ENCODE measurements at regions not wholly inside any gene's neighbourhood (a gene's known extent, or its start where the extent isn't known, plus 50 kb on each side); places are given as distances from the start of the nearest gene placed in this dataset.

DNA sequence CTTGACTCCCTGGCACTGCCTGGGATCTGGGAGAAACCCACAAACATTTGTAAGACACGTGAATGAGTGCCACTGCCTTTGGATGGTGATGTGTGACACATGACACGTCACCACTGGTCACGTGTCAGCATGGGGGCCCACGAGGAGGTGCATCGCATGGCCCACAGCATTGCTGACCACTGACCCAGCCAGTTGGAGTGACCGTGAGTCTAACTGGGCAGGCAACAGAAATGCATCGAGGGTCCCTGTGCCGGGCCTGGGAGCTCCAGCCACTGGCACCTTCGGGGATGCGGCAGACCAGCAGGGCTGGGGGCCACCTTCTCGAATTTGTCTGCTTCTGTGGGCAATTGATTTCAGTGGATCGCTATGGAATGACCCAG is 121.9 kb upstream of the HDAC4 start:
- TF ChIP-seq, protein P1, sequence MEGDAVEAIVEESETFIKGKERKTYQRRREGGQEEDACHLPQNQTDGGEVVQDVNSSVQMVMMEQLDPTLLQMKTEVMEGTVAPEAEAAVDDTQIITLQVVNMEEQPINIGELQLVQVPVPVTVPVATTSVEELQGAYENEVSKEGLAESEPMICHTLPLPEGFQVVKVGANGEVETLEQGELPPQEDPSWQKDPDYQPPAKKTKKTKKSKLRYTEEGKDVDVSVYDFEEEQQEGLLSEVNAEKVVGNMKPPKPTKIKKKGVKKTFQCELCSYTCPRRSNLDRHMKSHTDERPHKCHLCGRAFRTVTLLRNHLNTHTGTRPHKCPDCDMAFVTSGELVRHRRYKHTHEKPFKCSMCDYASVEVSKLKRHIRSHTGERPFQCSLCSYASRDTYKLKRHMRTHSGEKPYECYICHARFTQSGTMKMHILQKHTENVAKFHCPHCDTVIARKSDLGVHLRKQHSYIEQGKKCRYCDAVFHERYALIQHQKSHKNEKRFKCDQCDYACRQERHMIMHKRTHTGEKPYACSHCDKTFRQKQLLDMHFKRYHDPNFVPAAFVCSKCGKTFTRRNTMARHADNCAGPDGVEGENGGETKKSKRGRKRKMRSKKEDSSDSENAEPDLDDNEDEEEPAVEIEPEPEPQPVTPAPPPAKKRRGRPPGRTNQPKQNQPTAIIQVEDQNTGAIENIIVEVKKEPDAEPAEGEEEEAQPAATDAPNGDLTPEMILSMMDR (IDR thresholded peaks at IDR 0.05; ENCODE audit: insufficient read depth, low read depth, low read length): no peak
- no peak overlapping the region for H3K4me3 ChIP-seq (ENCODE audit: low read depth, low read length)
- DNase-seq (ENCODE audit: low read depth): no peak

DNA sequence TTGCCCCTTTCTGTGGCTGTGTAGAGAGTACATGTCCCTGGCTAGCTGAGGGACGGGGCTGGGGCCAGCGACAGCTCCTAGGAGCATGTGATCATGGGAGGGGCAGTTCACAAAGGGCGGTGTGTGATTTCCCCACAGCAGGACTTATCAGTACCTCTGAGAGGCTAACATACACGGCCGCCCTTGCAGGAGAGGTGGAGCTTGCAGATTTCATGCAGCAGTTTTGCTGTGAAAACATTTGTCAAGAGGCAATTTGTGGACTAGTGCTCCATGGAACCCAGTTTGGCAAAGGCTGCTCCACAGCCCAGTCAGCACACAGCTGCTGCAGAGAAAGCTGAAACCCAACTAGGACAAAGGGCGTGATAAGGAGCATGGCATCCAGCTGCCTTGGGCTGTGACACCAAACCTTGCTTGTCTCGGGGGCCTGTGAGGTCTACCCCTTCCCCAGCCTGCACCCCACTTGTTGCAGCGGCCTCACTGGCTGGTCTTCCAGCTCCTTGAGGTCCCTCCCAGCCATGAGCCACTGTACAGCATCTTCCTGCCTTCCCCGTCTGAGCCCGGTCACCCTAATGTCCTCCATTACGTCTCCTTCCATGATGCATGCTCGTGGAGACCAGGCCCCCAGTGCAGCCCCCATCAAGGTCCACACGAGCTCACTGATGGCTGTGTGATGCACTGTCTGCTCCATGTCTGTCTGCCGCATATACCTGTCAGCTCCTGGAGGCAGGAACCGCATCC is 121.4 kb upstream of the HDAC4 start:
- no peak overlapping the region for H3K4me3 ChIP-seq (ENCODE audit: low read depth, low read length)
- DNase-seq (ENCODE audit: low read depth): no peak
- TF ChIP-seq, protein P1 (IDR thresholded peaks at IDR 0.05; ENCODE audit: insufficient read depth, low read depth, low read length): no peak

GRCh38 chr2:239521518-239521815 is 120.6 kb upstream of the HDAC4 start:
- H3K4me3 ChIP-seq (ENCODE audit: low read depth, low read length): no peak overlapping the region
- TF ChIP-seq, protein P1 (IDR thresholded peaks at IDR 0.05; ENCODE audit: insufficient read depth, low read depth, low read length): no peak
- DNase-seq (ENCODE audit: low read depth): no peak

- TF ChIP-seq, protein P1 (IDR thresholded peaks at IDR 0.05; ENCODE audit: insufficient read depth, low read depth, low read length): no peak
- no peak overlapping the region for H3K4me3 ChIP-seq (ENCODE audit: low read depth, low read length)
- DNase-seq (ENCODE audit: low read depth): no peak
Measured at GRCh38 chr2:239520811-239521517, 120.1 kb upstream of the HDAC4 start.

DNA sequence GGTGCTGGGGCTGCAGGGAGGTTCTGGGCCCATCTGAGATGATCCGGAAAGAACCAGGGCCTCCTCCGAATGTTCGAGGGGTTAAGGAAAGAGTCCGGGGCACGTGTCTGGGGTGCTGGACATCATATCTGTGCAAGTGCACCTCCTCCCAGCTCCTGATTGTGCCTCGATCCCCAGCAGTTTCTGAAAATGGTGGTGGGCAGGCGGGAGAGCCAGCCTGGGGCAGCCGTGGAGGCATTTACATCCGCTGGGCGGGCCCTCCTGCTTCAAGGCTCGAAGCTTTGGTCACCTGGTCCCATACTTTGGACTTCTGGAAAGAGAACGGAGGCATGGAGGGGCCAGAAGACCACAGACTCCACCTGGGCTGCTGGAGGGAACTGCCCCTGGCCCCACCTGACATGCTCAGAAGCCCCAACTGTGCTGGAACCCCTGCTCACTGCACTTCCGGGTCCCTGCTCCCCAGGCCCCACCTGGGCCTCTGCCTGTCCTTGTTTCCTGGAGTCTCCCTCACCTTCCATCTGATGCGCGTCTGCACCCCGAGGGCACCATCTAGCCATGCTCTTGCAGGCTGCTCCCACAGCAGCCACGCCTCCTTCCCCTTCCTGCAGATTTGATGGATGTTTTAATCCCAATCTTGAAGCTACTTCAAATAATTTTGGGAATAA is 119.2 kb upstream of the HDAC4 start:
- TF ChIP-seq, protein P1 (IDR thresholded peaks at IDR 0.05; ENCODE audit: insufficient read depth, low read depth, low read length): no peak
- DNase-seq (ENCODE audit: low read depth): no peak
- no peak overlapping the region for H3K4me3 ChIP-seq (ENCODE audit: low read depth, low read length)

DNA sequence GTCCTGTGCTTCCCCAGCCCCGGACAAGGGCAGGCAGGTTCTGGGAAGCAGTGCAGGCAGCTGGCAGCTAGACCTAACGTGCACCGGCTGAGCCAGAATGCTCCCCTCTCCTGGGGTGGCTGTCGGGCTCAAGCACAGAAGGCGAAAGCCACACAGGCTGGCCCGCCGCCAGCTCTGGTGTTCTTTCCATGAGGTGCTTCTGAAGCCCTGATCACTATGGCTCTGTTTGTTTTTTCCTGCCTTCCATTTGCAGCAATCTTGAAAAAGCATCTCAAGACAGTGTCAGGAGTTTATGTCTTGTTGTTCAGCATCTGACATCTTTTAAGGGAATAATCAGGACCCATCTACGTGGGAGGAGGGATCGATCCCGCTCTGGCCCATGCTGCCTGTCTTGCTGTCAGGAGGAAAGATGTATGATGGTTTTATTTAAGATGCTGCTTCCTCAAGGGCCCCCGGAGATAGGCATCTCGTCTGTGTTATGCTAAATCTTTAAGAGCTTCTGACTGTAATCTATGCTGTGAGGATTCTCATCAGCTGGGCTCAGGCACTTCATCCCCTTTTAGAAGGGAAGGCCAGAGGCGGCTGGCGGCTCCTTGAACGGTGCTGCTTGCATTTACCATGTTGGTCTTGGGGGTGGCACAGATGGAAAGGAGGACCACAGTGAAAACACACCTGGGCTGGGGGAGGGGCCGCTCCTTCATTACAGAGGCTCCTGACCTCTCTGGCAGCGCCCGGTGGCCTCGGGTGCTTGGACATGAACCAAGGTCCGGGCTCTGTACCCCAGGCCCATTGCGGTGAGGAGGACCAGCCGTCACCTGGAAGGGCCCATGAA is 118.5 kb upstream of the HDAC4 start:
- H3K4me3 ChIP-seq (ENCODE audit: low read depth, low read length): no peak overlapping the region
- TF ChIP-seq, protein P1 (IDR thresholded peaks at IDR 0.05; ENCODE audit: insufficient read depth, low read depth, low read length): no peak
- DNase-seq (ENCODE audit: low read depth): no peak
